ENCODE measurements at regions not wholly inside any gene's neighbourhood (a gene's known extent, or its start where the extent isn't known, plus 50 kb on each side); places are given as distances from the start of the nearest gene placed in this dataset.

GRCh38 chrX:93591398-93591797, 82.0 kb downstream of the NAP1L3 start:
- Histone ChIP-seq H3K9me3 (replicated peaks; ENCODE audit: insufficient read depth, low read length) (no peaks in the 10 kb centered on the region), H3K27me3 (replicated peaks; ENCODE audit: insufficient read depth, low read length) (no peaks in the 10 kb centered on the region), H3K9me2 (replicated peaks; ENCODE audit: insufficient read depth, low read length) (no peaks in the 10 kb centered on the region), H3K9ac (ENCODE audit: low read length) (no peak overlapping the region), H3F3A (ENCODE audit: insufficient read depth, low read length) (no peaks in the 10 kb centered on the region), H3K4me2 (ENCODE audit: low read depth, low read length) (no peak overlapping the region), H3K4me3 (ENCODE audit: low read length) (no peak overlapping the region), H2AFZ (ENCODE audit: low read length) (no peak overlapping the region), H3K36me3 (replicated peaks; ENCODE audit: insufficient read depth, low read length) (no peaks in the 10 kb centered on the region), H3K4me1 (ENCODE audit: low read length) (no peaks in the 10 kb centered on the region), H3K27ac (ENCODE audit: low read length) (no peak overlapping the region), H3K79me2 (ENCODE audit: low read length) (no peaks in the 10 kb centered on the region), H4K20me1 (ENCODE audit: insufficient read depth, low read length) (no peaks in the 10 kb centered on the region)
- no peak for DNase-seq
- TF ChIP-seq EZH2phosphoT487 (IDR thresholded peaks at IDR 0.05; ENCODE audit: low read length) (no peak), CTCF (IDR thresholded peaks at IDR 0.05; ENCODE audit: low read length) (no peak), EZH2 (optimal IDR thresholded peaks at IDR 0.05; ENCODE audit: low read depth, low read length) (no peak)

- H3K36me3 ChIP-seq (replicated peaks; ENCODE audit: insufficient read depth, low read length): no peaks in the 10 kb centered on the region
- no peak overlapping the region for H3K9ac ChIP-seq (ENCODE audit: low read length)
- no peaks in the 10 kb centered on the region for H4K20me1 ChIP-seq (ENCODE audit: insufficient read depth, low read length)
- no peak overlapping the region for H3K4me2 ChIP-seq (ENCODE audit: low read depth, low read length)
- no peak for DNase-seq
- TF ChIP-seq EZH2 (optimal IDR thresholded peaks at IDR 0.05; ENCODE audit: low read depth, low read length) (no peak), EZH2phosphoT487 (IDR thresholded peaks at IDR 0.05; ENCODE audit: low read length) (no peak), CTCF (IDR thresholded peaks at IDR 0.05; ENCODE audit: low read length) (no peak)
- no peak overlapping the region for H3K27ac ChIP-seq (ENCODE audit: low read length)
- H3K9me3 ChIP-seq (replicated peaks; ENCODE audit: insufficient read depth, low read length): no peaks in the 10 kb centered on the region
- no peaks in the 10 kb centered on the region for H3K27me3 ChIP-seq (replicated peaks; ENCODE audit: insufficient read depth, low read length)
- H3K79me2 ChIP-seq (ENCODE audit: low read length): no peaks in the 10 kb centered on the region
- no peaks in the 10 kb centered on the region for H3K9me2 ChIP-seq (replicated peaks; ENCODE audit: insufficient read depth, low read length)
- no peaks in the 10 kb centered on the region for H3K4me1 ChIP-seq (ENCODE audit: low read length)
- H2AFZ ChIP-seq (ENCODE audit: low read length): no peak overlapping the region
- no peak overlapping the region for H3K4me3 ChIP-seq (ENCODE audit: low read length)
- no peaks in the 10 kb centered on the region for H3F3A ChIP-seq (ENCODE audit: insufficient read depth, low read length)
Observed at GRCh38 chrX:93585661-93586060, 87.7 kb downstream of the NAP1L3 start.

GRCh38 chrX:93580634-93581033, 92.7 kb downstream of the NAP1L3 start:
- H3K4me2 ChIP-seq (ENCODE audit: low read depth, low read length): peak overlapping the region; percentile 66; the same call in 1 of the 2 replicates
- peak; percentile 51 for DNase-seq
- H3F3A ChIP-seq (ENCODE audit: insufficient read depth, low read length): no peaks in the 10 kb centered on the region
- H3K27me3 ChIP-seq (replicated peaks; ENCODE audit: insufficient read depth, low read length): no peaks in the 10 kb centered on the region
- peak overlapping the region; percentile 27; the same call in 1 of the 2 replicates for H3K27ac ChIP-seq (ENCODE audit: low read length)
- H3K4me3 ChIP-seq (ENCODE audit: low read length): peak overlapping the region; percentile 22; the same call in 1 of the 2 replicates
- H3K79me2 ChIP-seq (ENCODE audit: low read length): no peaks in the 10 kb centered on the region
- H3K36me3 ChIP-seq (replicated peaks; ENCODE audit: insufficient read depth, low read length): no peaks in the 10 kb centered on the region
- H3K9ac ChIP-seq (ENCODE audit: low read length): peak overlapping the region; percentile 21; the same call in 1 of the 2 replicates
- TF ChIP-seq EZH2 (optimal IDR thresholded peaks at IDR 0.05; ENCODE audit: low read depth, low read length) (no peak), CTCF (IDR thresholded peaks at IDR 0.05; ENCODE audit: low read length) (no peak), EZH2phosphoT487 (IDR thresholded peaks at IDR 0.05; ENCODE audit: low read length) (no peak)
- H3K9me2 ChIP-seq (replicated peaks; ENCODE audit: insufficient read depth, low read length): no peaks in the 10 kb centered on the region
- H3K4me1 ChIP-seq (ENCODE audit: low read length): no peaks in the 10 kb centered on the region
- no peaks in the 10 kb centered on the region for H3K9me3 ChIP-seq (replicated peaks; ENCODE audit: insufficient read depth, low read length)
- no peaks in the 10 kb centered on the region for H4K20me1 ChIP-seq (ENCODE audit: insufficient read depth, low read length)
- H2AFZ ChIP-seq (ENCODE audit: low read length): peak overlapping the region; percentile 74
